Neural cell (in vitro differentiated cells): ENCODE measurements at regions not wholly inside any gene's neighbourhood (a gene's known extent, or its start where the extent isn't known, plus 50 kb on each side); places are given as distances from the start of the nearest gene placed in this dataset.

ENCODE experiments used
- H2AFZ ChIP-seq: fragments of 200-600, 300-800 bp; sonication (generic), shearing (Covaris generic); 2 replicates; pipeline ENCODE4 v1.6.0; 2014; ENCODE audit warnings: low read depth, mild to moderate bottlenecking, antibody characterized with exemption, low read length, moderate library complexity
- H3F3A ChIP-seq: fragments of 200-600 bp; shearing (Covaris generic); 2 replicates; pipeline ENCODE4 v1.6.1; 2016; ENCODE audit warnings: mild to moderate bottlenecking, moderate library complexity, mixed read lengths, antibody characterized with exemption, low read length; ENCODE audit not compliant: insufficient read depth, poor library complexity, severe bottlenecking
- H3K27ac ChIP-seq: fragments of 200-600, 300-800 bp; sonication (generic), shearing (Covaris generic); 2 replicates; pipeline ENCODE4 v1.5.1; 2014; ENCODE audit warnings: mild to moderate bottlenecking, low read length, moderate library complexity
- H3K27me3 ChIP-seq: fragments of 300-800, 200-600 bp; sonication (generic), shearing (Covaris generic); 2 replicates; pipeline ENCODE4 v1.6.0; 2014; ENCODE audit warnings: mild to moderate bottlenecking, low read depth, low read length, moderate library complexity; ENCODE audit not compliant: insufficient read depth
- H3K36me3 ChIP-seq: fragments of 300-800, 200-600 bp; sonication (generic), shearing (Covaris generic); 2 replicates; pipeline ENCODE4 v1.5.1; 2014; ENCODE audit warnings: mild to moderate bottlenecking, antibody characterized with exemption, low read length, moderate library complexity; ENCODE audit not compliant: insufficient read depth
- H3K4me2 ChIP-seq: fragments of 300-800, 200-600 bp; sonication (generic), shearing (Covaris generic); 2 replicates; pipeline ENCODE4 v1.6.0; 2014; ENCODE audit warnings: mild to moderate bottlenecking, low read length
- H3K4me3 ChIP-seq: fragments of 300-800, 200-600 bp; sonication (generic), shearing (Covaris generic); 2 replicates; pipeline ENCODE4 v1.5.1; 2014; ENCODE audit warnings: mild to moderate bottlenecking, low read length, moderate library complexity
- H3K79me2 ChIP-seq: fragments of 200-600 bp; shearing (Covaris generic); replicated peaks from 2 replicates; pipeline ENCODE4 v1.6.0; 2014; ENCODE audit warnings: mild to moderate bottlenecking, low read length, moderate library complexity; ENCODE audit not compliant: insufficient read depth
- H3K9ac ChIP-seq: fragments of 300-800, 200-600 bp; sonication (generic), shearing (Covaris generic); 2 replicates; pipeline ENCODE4 v1.6.1; 2016; ENCODE audit warnings: mild to moderate bottlenecking, low read length, mixed read lengths
- H3K9me2 ChIP-seq: fragments of 200-600 bp; shearing (Covaris generic); 2 replicates; pipeline ENCODE4 v1.6.1; 2016; ENCODE audit warnings: mild to moderate bottlenecking, low read length, mixed read lengths; ENCODE audit not compliant: insufficient read depth
- H3K9me3 ChIP-seq: fragments of 200-600, 300-800 bp; sonication (generic), shearing (Covaris generic); 2 replicates; pipeline ENCODE4 v1.6.1; 2016; ENCODE audit warnings: mild to moderate bottlenecking, mixed run types, low read length, moderate library complexity, mixed read lengths
- H4K20me1 ChIP-seq: fragments of 200-600 bp; shearing (Covaris generic); 2 replicates; pipeline ENCODE4 v1.6.1; 2016; ENCODE audit warnings: mild to moderate bottlenecking, mixed run types; ENCODE audit not compliant: insufficient read depth
- EP300 ChIP-seq: fragments of 450-650 bp; conservative IDR thresholded peaks from 2 replicates; pipeline ENCODE4 v1.6.1; 2014; ENCODE audit warnings: antibody characterized with exemption, mild to moderate bottlenecking, moderate library complexity; ENCODE audit not compliant: poor library complexity, severe bottlenecking
- EZH2 ChIP-seq: fragments of 200-600, 300-800 bp; shearing (Covaris generic), sonication (generic); IDR thresholded peaks from 2 replicates; pipeline ENCODE4 v1.6.1; 2014; ENCODE audit warnings: antibody characterized with exemption, low read length, borderline replicate concordance, mild to moderate bottlenecking; ENCODE audit not compliant: insufficient read depth, poor library complexity, severe bottlenecking
- MXI1 ChIP-seq: fragments of 450-650 bp; conservative IDR thresholded peaks from 2 replicates; pipeline ENCODE4 v1.6.1; 2014; ENCODE audit warnings: antibody characterized with exemption, mild to moderate bottlenecking; ENCODE audit not compliant: poor library complexity, severe bottlenecking
- POLR2AphosphoS5 ChIP-seq: IDR thresholded peaks from 2 replicates; pipeline ENCODE4 v1.6.1; 2012
- RAD21 ChIP-seq: fragments of 450-650 bp; conservative IDR thresholded peaks from 2 replicates; pipeline ENCODE4 v1.6.1; 2014; ENCODE audit warnings: antibody characterized with exemption, mild to moderate bottlenecking, moderate library complexity
- SMC3 ChIP-seq: fragments of 450-650 bp; conservative IDR thresholded peaks from 2 replicates; pipeline ENCODE4 v1.6.1; 2014; ENCODE audit warnings: antibody characterized with exemption, mild to moderate bottlenecking, moderate library complexity; ENCODE audit not compliant: poor library complexity
- TAF1 ChIP-seq: IDR thresholded peaks from 2 replicates; pipeline ENCODE4 v1.6.1; 2012; ENCODE audit warnings: low read depth
- TF ChIP-seq, protein P1 (sequence below): fragments of 450-650 bp; IDR thresholded peaks from 2 replicates; pipeline ENCODE4 v1.5.1; 2014; ENCODE audit warnings: antibody characterized with exemption, mild to moderate bottlenecking, moderate library complexity; ENCODE audit not compliant: poor library complexity, severe bottlenecking
- TF ChIP-seq, protein P2 (sequence below): IDR thresholded peaks from 2 replicates; pipeline ENCODE4 v1.6.1; 2012; ENCODE audit warnings: borderline replicate concordance

DNA sequence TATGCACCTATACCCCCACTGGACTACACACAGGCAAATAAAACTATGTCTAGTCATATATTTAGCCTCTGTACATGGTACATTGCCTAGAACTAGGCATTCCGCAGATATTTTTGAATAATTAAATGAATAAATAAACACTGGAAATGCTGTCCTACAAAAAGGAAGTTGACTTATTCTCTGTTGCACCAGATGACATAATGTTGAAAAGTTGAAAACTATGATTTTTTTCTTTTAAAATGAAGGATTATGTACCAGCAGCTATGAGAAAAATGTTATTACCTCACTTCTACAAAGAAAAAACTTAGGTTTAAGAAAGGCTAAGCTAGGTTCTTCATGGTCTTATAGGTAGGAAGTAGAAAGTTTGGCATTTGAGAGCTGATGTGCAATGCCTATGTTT is 856.6 kb downstream of the METTL15 start:
- Histone ChIP-seq H3K9ac (no peak overlapping the region), H2AFZ (no peak overlapping the region), H3K27me3 (no peaks in the 10 kb centered on the region), H4K20me1 (no peaks in the 10 kb centered on the region), H3K4me2 (no peak overlapping the region), H3K9me3 (no peaks in the 10 kb centered on the region), H3K27ac (no peak overlapping the region), H3K79me2 (no peaks in the 10 kb centered on the region), H3K36me3 (no peaks in the 10 kb centered on the region), H3K9me2 (no peaks in the 10 kb centered on the region), H3K4me3 (no peak overlapping the region), H3F3A (no peaks in the 10 kb centered on the region)
- no peak for TF ChIP-seq EP300
- TF ChIP-seq, protein P1, sequence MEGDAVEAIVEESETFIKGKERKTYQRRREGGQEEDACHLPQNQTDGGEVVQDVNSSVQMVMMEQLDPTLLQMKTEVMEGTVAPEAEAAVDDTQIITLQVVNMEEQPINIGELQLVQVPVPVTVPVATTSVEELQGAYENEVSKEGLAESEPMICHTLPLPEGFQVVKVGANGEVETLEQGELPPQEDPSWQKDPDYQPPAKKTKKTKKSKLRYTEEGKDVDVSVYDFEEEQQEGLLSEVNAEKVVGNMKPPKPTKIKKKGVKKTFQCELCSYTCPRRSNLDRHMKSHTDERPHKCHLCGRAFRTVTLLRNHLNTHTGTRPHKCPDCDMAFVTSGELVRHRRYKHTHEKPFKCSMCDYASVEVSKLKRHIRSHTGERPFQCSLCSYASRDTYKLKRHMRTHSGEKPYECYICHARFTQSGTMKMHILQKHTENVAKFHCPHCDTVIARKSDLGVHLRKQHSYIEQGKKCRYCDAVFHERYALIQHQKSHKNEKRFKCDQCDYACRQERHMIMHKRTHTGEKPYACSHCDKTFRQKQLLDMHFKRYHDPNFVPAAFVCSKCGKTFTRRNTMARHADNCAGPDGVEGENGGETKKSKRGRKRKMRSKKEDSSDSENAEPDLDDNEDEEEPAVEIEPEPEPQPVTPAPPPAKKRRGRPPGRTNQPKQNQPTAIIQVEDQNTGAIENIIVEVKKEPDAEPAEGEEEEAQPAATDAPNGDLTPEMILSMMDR, result no peak
- TF ChIP-seq, protein P2, sequence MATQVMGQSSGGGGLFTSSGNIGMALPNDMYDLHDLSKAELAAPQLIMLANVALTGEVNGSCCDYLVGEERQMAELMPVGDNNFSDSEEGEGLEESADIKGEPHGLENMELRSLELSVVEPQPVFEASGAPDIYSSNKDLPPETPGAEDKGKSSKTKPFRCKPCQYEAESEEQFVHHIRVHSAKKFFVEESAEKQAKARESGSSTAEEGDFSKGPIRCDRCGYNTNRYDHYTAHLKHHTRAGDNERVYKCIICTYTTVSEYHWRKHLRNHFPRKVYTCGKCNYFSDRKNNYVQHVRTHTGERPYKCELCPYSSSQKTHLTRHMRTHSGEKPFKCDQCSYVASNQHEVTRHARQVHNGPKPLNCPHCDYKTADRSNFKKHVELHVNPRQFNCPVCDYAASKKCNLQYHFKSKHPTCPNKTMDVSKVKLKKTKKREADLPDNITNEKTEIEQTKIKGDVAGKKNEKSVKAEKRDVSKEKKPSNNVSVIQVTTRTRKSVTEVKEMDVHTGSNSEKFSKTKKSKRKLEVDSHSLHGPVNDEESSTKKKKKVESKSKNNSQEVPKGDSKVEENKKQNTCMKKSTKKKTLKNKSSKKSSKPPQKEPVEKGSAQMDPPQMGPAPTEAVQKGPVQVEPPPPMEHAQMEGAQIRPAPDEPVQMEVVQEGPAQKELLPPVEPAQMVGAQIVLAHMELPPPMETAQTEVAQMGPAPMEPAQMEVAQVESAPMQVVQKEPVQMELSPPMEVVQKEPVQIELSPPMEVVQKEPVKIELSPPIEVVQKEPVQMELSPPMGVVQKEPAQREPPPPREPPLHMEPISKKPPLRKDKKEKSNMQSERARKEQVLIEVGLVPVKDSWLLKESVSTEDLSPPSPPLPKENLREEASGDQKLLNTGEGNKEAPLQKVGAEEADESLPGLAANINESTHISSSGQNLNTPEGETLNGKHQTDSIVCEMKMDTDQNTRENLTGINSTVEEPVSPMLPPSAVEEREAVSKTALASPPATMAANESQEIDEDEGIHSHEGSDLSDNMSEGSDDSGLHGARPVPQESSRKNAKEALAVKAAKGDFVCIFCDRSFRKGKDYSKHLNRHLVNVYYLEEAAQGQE, result no peak

DNA sequence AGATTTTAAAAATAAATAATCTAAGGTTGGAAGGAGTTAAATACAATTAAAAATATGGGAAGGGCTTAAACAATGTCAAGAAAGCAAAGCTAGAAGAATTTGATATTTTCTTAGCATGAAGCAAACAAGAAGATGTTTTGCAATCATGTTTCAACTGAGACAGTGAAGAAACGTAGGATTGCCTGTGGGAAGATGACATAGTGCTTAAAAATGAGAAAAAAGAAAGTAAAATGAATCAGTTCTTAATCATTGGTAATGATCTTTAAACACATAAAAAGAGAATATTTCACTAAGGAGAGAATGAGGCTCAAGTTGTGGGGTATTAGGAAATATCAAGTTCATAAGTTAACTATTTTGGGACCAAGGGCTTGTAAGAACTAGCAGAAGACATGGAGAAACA is 855.0 kb downstream of the METTL15 start:
- no peaks in the 10 kb centered on the region for H3K9me2 ChIP-seq
- no peak overlapping the region for H3K4me3 ChIP-seq
- no peak overlapping the region for H3K9ac ChIP-seq
- TF ChIP-seq EP300 (no peak), POLR2AphosphoS5 (no peak), EZH2 (no peak), RAD21 (no peak), TAF1 (no peak), MXI1 (no peak), SMC3 (no peak)
- TF ChIP-seq, protein P2, result no peak
- TF ChIP-seq, protein P1, result no peak
- no peaks in the 10 kb centered on the region for H3K9me3 ChIP-seq
- no peaks in the 10 kb centered on the region for H3K36me3 ChIP-seq
- no peak overlapping the region for H3K27ac ChIP-seq
- H2AFZ ChIP-seq, result no peak overlapping the region
- no peaks in the 10 kb centered on the region for H3K79me2 ChIP-seq
- H4K20me1 ChIP-seq, result no peaks in the 10 kb centered on the region
- no peaks in the 10 kb centered on the region for H3F3A ChIP-seq
- H3K4me2 ChIP-seq, result no peak overlapping the region
- H3K27me3 ChIP-seq, result no peaks in the 10 kb centered on the region
